VCaP (cell line): ENCODE measurements at regions not wholly inside any gene's neighbourhood (a gene's known extent, or its start where the extent isn't known, plus 50 kb on each side); places are given as distances from the start of the nearest gene placed in this dataset.
A peak's percentile ranks its signal among the peaks of the same experiment; 100 is the strongest.

Experiments used
- H3K27ac ChIP-seq: fragments of 450-650 bp; 2 replicates; pipeline ENCODE4 v1.5.1; 2017
- CTCF ChIP-seq: fragments of 450-650 bp; conservative IDR thresholded peaks from 2 replicates; pipeline ENCODE4 v1.5.1; 2017; ENCODE audit warnings: mild to moderate bottlenecking, moderate library complexity

GRCh38 chr10:78807504-78808203 lies 261.1 kb upstream of the ZMIZ1 start:
- TF ChIP-seq CTCF, result no peak
- no peak overlapping the region for H3K27ac ChIP-seq

GRCh38 chr10:78808286-78808685 lies 260.5 kb upstream of the ZMIZ1 start:
- no peak for TF ChIP-seq CTCF
- H3K27ac ChIP-seq, result no peak overlapping the region

GRCh38 chr10:78808736-78809367 lies 259.9 kb upstream of the ZMIZ1 start:
- TF ChIP-seq CTCF, result no peak
- H3K27ac ChIP-seq, result no peak overlapping the region

- TF ChIP-seq CTCF, result no peak
- H3K27ac ChIP-seq, result no peak overlapping the region
Measured at GRCh38 chr10:78811174-78811573, 257.6 kb upstream of the ZMIZ1 start.

GRCh38 chr10:78812571-78813318 lies 256.0 kb upstream of the ZMIZ1 start:
- TF ChIP-seq CTCF, result no peak
- peak overlapping the region; percentile 64 for H3K27ac ChIP-seq

- no peak for TF ChIP-seq CTCF
- H3K27ac ChIP-seq, result peak overlapping the region; percentile 64
Measured at GRCh38 chr10:78813526-78813925, 255.2 kb upstream of the ZMIZ1 start.

GRCh38 chr10:78813998-78814399 lies 254.8 kb upstream of the ZMIZ1 start:
- no peak for TF ChIP-seq CTCF
- peak overlapping the region; percentile 64 for H3K27ac ChIP-seq
